ENCODE measurements at regions not wholly inside any gene's neighbourhood (a gene's known extent, or its start where the extent isn't known, plus 50 kb on each side); places are given as distances from the start of the nearest gene placed in this dataset.
"Not testable (repeated sequence)": the region's sequence is repeated elsewhere in the genome, so short reads cannot be mapped to it uniquely, and the experiment has no call there.

- no peak for DNase-seq (ENCODE audit: low read depth, low spot score)
Measured at GRCh38 chr1:190975827-190976226, 498.2 kb upstream of the BRINP3 start.

DNA sequence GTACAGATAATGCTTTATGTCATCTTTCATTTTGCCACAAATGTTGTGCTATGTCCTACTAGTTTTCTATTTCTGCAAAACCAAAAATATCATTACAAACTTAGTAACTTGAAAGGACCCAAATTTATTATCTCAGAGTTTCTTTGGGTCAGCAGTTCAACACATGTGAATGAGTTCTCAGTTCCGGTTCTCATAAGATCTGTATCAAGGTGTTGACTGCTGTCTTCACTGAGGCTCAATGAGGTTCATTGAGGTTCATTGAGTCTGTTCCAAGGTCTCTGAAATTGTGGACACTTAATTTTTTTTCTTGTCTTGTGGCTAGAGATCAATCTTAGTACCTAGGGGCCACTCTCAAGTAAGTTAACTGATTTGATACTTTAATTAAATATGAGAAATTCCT lies 525.1 kb upstream of the BRINP3 start:
- DNase-seq (ENCODE audit: low read depth, low spot score) = no peak

GRCh38 chr1:191016765-191017164 lies 539.1 kb upstream of the BRINP3 start:
- DNase-seq (ENCODE audit: low read depth, low spot score) = no peak

GRCh38 chr1:191022856-191023255 lies 545.2 kb upstream of the BRINP3 start:
- DNase-seq (ENCODE audit: low read depth, low spot score) = no peak

DNA sequence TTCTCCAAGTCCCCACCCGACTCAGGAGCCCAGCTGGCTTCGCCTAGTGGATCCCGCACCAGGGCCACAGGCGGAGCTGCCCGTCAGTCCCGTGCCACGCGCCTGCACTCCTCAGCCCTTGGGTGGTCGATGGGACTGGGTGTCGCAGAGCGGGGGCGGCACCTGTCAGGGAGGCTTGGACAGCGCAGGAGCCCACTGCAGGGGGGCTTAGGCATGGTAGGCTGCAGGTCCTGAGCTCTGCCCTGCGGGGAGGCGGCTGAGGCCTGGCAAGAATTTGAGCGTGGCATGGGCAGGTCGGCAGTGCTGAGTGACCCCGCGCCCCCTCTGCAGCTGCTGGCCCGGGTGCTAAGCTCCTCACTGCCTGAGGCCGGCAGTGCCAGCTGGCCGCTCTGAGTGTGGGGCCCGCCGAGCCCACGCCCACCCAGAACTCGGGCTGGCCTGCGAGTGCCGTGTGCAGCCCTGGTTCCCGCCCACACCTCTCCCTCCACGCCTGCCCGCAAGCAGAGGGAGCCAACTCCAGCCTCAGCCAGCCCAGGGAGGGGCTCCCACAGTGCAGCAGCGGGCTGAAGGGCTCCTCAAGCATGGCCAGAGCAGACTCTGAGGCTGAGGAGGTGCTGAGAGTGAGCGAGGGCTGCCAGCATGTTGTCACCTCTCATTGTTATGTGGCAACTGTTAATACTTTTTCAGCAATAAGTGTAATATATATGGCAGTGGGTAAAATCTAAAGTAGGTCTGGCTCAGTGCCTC lies 548.4 kb upstream of the BRINP3 start:
- DNase-seq (ENCODE audit: low read depth, low spot score) = no peak

DNA sequence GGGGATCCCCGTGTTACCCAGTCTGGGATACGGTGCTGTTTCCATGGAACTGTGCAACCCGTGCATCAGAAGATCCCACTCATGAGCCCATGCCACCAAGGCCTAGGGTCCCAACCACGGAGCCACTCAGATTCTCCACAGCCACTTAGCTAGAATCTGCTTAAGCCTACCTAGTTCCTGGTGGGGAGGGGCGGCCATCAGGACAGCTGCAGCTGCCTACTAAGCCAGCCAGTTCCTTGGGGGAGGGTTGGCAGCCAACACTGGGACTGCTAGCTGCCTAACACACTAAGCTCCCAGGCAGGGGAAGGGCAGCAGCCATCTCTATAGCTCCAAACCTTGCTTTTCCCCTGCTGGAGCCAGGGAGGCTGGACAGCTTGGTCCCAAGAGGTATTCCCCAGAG lies 549.2 kb upstream of the BRINP3 start:
- DNase-seq (ENCODE audit: low read depth, low spot score) = no peak

- no peak for DNase-seq (ENCODE audit: low read depth, low spot score)
Measured at GRCh38 chr1:191034132-191034531, 556.5 kb upstream of the BRINP3 start.

DNA sequence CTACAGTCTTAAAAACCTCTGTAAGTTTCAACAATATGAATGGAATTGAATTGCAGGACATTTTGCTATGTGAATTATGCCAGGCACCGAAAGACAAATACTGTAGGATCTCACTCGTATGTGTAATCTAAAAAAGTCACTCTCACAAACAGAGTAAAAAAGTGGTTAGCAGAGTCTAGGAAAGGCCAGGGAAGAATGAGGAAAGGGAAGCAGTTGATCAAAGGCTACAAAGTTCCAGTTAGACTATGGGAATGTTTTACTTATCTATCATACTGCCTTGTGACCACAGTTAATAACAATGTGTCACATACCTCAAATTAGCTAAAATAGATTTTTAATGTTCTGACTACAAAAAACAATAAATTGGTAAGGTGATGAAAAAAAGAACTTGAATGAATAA lies 565.4 kb upstream of the BRINP3 start:
- DNase-seq (ENCODE audit: low read depth, low spot score) = no peak

DNA sequence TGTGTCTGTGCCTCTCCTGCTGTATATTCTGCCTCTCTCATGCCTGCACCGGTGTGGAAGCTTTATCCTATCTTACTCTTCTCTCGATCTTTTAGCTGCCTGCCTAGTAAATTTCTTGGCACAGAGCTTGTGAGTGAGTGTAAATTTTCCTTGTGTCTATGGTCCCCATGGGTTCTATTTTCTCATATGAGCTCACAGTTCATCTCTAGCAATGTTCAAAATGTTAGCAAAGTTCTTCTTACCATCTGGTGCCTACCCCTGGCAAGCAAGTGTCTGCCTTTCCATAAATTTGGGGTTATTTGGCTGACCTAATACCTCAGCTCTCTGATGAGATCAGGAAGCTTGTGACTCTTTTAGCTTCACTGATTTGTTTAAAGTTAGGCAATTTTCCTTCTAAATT lies 572.1 kb upstream of the BRINP3 start:
- DNase-seq (ENCODE audit: low read depth, low spot score) = no peak

GRCh38 chr1:191052888-191053287 lies 575.2 kb upstream of the BRINP3 start:
- no peak for DNase-seq (ENCODE audit: low read depth, low spot score)

DNA sequence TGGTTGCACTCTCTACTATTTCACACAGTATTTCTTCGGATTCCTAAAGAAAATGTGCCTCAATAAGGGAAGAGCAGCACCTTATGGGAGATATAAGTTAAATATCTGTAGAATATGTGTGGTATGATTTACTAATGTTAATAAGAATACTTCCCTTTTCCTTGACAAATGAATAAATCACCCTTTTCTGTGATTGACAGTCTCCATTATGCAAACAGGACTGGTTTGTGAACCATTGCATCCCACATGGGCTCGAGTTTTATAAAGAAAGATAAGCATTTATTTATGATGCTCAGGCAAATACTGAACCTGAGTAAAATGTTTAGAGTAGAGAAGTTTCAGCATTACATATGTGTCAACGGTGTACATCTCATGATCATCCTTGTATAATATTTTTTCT lies 587.7 kb upstream of the BRINP3 start:
- no peak for DNase-seq (ENCODE audit: low read depth, low spot score)

DNA sequence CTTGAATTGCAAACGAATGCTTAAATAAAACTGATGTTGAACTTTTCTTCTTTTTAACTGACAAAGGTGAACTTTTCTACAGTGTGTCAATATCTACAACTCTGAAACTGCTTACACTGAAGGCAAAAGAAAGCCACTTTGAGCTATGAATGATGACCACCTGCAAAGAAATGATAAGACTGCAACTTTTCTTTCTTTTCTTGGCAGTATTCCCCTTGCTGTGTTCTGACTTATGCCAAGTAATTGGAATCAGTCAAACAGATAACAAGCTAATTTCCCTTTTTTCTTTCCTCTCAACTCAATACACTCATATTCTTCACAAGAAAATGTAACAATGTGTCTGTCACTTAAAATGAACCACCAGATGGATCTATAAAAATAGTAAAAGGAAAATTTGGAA lies 588.1 kb upstream of the BRINP3 start:
- no peak for DNase-seq (ENCODE audit: low read depth, low spot score)

DNA sequence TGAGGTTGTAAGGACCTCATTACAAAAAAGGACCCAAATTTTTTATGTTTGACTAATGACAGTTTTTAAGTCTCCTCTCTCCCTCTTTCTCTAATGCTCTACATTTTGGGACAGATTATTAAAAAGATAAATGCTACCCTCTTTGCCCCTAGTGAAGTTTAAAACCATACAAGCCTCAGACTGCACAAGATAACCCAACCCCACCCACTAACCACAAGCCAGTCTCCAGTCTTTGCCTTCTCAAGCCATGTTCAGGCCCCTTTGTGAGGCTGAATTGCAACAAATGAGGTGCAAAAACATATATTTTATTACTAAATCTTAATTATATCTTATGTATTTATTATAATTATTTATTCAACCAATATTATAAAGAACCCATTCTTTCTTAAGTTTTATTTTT lies 597.2 kb upstream of the BRINP3 start:
- DNase-seq (ENCODE audit: low read depth, low spot score) = no peak

- not testable (repeated sequence) for DNase-seq (ENCODE audit: low read depth, low spot score)
Measured at GRCh38 chr1:191083090-191083489, 605.4 kb upstream of the BRINP3 start.

- DNase-seq (ENCODE audit: low read depth, low spot score) = no peak
Measured at GRCh38 chr1:191085121-191085520, 607.5 kb upstream of the BRINP3 start.

DNA sequence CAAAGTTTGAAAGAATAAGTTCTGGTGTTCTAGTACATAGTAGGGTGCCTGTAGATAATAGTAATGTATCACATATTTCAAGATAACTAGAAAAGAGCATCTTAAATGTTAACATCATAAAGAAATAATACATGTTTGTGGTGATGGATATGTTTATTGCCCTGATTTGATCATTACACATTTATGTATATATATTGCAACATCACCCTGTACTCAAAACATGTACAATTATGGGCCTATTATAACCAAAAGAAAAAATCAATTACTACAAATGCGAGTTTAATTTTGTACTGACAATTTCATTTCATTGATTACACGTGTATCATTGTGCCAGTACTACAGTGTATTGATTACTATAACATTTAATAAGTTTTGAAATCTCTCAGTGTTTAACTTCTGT lies 609.2 kb upstream of the BRINP3 start:
- DNase-seq (ENCODE audit: low read depth, low spot score) = no peak

DNA sequence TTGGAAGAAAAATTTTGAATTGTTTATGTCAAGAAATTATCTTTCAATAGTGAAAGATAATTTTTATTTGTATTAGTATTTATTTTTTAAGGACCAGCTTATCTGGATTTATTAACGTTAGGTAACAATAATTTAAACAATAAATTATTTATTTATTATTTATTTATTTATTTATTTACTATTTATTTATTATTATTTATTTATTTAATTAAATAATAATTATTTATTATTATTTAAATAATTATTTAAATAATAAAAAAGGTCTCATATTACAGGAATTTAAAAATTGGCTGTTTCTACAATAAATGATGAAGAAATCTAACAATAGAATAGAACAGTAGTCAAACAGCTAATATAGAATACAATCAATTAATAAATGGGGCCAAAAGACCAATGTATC lies 618.7 kb upstream of the BRINP3 start:
- DNase-seq (ENCODE audit: low read depth, low spot score) = no peak

- no peak for DNase-seq (ENCODE audit: low read depth, low spot score)
Measured at GRCh38 chr1:191099696-191100095, 622.0 kb upstream of the BRINP3 start.

- DNase-seq (ENCODE audit: low read depth, low spot score) = no peak
Measured at GRCh38 chr1:191101960-191102359, 624.3 kb upstream of the BRINP3 start.

DNA sequence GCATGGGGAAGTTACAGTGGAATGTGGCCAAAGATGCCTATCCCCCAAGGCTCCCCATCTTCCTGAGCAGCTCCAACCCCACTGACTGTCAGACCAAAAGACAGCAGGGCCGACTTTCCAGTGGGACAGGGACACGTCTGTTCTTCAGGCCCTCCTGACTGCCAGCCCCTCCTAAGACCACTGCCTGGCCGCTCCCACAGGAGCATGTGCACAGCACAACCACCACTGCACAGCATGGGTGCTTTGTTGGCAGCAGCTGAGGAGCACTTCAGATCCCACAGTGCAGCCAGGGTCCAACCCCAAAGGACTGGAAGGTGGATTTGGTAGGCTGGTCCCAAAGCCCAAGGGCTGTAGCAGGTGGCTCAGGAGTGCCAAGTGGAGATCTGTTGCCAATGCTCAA lies 648.3 kb upstream of the BRINP3 start:
- no peak for DNase-seq (ENCODE audit: low read depth, low spot score)

DNA sequence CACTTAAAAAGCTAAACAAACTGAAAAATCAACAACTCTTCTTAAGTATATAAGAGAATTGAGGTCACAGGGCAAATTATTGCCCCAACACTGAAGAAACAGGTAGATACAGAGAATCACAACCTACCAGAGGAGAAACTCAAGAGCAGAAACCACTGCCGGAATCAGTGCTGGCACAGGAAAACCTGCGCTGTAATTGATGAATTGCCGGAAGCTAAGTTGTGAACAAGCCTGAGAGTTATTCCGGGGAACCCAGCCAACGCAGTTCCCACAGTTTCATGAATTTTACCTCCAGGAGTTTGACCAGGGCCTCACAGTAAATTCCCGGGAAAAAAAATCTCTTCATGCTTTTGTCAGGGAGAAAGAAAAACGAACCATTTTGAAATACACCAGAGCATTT lies 657.1 kb upstream of the BRINP3 start:
- no peak for DNase-seq (ENCODE audit: low read depth, low spot score)

- DNase-seq (ENCODE audit: low read depth, low spot score) = no peak
Measured at GRCh38 chr1:191140038-191140437, 662.4 kb upstream of the BRINP3 start.

DNA sequence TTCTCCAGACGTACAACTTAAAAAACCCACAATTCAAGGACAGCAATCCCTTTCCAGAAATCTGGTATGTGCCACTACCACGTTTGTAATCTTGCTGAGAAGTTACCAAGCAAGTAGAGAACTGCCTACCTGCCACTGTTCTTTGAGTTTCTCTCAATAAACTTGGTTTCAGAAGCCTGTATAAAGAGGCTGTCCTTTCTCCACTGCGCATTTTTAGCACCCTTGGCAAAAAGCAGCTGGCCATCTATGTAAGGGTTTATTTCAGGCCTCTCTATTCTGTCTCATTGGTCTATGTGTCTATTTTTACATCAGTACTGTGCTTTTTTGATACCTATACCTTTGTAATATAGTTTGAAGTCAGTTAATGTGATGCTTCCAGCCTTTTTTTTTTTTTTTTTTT lies 665.1 kb upstream of the BRINP3 start:
- DNase-seq (ENCODE audit: low read depth, low spot score) = no peak

DNA sequence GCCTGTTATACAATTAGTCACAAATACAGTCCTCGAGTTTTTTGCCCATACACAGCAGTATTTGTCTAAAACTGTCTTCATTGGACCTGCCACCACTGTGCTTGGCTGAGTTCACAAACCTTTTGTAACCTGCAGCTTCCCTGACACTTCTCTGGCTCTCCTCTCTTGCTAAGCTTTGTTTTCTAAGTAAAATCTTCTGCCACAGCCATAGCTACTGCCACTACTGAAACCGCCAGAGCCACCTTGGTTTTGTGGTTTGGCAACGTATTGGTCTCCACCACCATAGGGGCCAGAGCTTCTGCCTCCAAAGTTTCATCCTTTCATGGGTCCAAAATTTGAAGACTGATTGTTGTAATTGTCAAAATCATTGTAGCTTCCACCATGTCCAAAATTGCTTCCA lies 668.2 kb upstream of the BRINP3 start:
- DNase-seq (ENCODE audit: low read depth, low spot score) = no peak
